Amygdala (tissue), 56 donors: ENCODE measurements at regions not wholly inside any gene's neighbourhood (a gene's known extent, or its start where the extent isn't known, plus 50 kb on each side); places are given as distances from the start of the nearest gene placed in this dataset.

Experiments used
- DNase-seq, 56 donors: peaks; one replicate each; lab custom pipeline; 2025; lab: John Stamatoyannopoulos, UW

DNA sequence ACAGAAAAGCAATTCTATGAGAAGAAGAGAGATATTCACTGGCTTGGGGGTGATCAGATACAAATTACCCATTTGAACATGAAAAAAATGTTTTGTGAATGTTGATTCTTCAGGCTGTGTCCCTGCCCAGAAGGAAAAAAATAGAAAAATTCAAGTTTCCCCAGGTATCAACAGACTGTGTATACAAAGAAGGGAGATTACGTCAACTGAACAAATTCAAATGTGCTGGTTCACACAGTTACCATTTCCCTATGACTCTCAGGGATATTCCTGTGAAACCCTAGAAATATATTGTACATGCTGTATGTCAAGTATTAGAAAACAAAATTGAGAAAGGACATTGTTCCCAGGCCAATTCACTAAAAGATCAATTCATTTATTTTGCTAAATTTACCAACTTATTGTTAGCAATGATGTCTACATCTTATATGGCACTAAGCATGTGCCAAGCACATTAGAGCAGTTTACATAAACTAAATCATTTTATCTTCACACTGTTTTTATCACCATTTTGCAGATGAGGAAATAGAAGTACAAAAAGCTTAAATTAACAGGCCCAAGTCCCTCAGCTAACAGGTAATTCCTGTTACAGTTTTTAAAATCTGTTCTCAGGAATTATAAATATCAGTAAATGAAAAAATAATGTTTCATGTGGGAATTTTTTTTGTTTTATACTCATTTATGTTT is 306.7 kb upstream of the ROBO2 start:
- no peak for DNase-seq

DNA sequence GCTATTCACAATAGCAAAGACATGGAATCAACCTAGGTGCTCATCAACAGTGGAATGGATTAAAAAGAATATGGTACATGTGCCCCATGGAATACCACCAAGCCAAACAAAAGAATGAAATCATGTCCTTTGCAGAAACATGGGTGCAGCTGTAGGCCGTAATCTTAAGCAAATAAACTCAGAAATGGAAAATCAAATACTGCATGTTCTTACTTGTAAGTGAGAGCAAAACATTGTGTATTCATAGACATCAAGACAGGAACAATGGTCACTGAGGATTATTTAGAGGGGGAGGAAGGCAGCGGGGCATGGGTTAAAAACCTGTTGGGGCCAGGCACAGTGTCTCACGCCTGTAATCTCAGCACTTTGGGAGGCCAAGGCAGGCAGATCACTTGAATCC is 304.7 kb upstream of the ROBO2 start:
- DNase-seq, result no peak

DNA sequence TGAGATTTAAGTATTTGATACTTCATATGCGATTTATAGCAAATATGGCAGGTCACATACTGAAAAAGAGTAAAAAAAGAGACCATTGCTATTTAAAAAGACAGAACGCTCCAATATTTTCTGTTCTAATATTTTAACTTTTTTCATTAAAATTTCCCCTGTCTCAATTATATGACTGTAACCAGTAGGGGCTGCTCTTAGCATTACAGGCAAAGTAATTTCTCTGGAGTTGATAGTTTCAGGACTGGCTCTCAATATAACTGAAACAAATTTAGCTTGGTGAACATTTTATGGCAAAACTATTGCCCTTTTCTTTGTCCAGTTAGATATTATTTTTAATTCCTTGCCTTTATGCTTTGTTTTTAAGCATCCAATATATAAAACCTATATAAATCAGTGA is 286.3 kb upstream of the ROBO2 start:
- DNase-seq, result no peak

GRCh38 chr3:76754247-76754646 is 285.7 kb upstream of the ROBO2 start:
- no peak for DNase-seq

DNA sequence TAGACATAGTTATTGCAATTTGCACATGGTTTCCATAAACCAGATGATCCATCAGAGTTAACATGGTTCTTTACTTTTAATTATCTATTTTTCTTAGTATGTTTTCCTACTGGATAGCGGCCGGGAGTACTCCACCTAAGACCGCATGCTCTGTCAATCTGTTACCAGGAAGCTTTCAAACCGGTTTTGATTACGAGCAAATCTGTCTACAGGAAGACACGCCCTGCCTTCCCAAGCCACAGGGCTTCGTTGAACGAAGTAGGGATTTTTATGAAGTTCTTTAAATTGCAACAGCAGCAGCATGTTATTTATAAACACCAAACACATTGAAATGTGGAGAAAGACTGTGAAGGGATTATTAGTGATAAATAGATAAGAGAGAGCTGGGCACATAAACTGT is 283.3 kb upstream of the ROBO2 start:
- DNase-seq, result no peak

DNA sequence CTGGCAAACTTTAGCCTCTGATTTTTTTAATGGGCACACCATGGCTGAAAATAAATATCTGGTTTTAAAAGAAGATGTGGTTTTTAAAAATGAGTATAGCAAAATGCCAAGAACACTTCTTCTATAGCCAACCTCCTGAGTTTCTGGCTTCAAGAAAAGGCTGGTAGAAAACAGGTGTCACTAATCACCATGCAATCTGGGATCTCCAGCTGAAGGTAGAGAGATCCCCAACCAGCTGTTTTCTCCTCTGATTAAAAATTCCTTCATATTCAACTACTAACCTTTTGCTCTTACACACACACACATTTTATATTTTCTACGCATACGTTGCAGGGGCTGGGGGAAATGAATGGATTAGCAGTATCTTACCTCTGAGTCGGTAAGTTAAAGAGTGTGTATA is 279.6 kb upstream of the ROBO2 start:
- no peak for DNase-seq

DNA sequence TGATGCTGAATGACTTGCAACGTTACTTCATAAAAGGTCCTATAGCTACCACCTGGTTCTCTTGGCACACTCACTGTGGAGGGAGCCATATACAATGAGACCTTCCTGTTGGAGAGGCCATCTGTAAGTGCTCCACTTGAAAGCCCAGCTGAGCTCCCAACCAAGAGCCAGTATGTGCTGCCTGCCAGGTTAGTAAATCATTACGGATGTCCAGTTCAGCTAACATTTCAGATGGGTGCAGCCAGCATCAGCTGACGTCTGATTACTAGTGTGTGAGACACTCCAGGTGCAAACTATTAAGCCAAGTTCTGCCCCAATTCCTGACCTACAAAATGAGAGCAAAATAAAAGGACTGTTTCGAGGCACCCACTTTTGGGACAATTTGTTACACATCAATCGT is 274.4 kb upstream of the ROBO2 start:
- DNase-seq, result no peak

- no peak for DNase-seq
Observed at GRCh38 chr3:76768912-76769311, 271.0 kb upstream of the ROBO2 start.

DNA sequence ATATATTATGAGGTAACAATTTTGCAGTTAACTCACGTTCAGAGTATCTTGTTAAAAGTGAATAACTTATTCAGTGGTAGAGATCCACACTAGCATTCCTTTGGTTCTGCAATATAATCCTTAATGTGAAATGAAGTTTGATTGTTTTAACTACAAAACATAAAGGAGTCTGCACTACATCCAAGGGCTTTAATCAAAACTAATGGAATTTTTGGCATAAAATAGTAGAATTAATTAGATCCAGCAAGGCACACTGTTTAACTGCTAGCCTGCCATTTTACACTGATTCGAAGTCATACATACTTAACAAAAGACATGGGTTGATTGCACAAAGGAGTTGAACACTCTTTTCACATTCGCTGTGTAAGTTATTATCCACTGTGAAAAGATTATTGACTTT is 263.0 kb upstream of the ROBO2 start:
- DNase-seq, result no peak

DNA sequence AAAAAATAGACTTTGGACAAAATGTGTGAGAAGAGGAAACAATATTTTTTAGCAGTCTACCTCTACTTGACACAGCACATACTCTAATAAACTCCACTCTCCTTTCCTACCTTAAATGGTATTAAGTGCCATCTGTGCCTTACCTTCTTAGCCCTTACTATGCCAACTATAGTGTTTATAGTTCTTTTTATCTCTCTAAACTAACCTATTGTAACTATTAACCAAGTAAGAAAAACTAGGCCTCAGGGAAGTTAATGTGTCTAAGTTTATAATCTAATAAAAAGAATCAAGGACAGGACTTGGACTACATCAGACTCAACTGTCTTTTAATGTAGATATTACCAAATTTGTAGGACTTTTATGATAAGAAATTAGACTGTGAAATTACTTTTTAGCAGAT is 251.7 kb upstream of the ROBO2 start:
- DNase-seq, result no peak

GRCh38 chr3:76789237-76789636 is 250.7 kb upstream of the ROBO2 start:
- no peak for DNase-seq

DNA sequence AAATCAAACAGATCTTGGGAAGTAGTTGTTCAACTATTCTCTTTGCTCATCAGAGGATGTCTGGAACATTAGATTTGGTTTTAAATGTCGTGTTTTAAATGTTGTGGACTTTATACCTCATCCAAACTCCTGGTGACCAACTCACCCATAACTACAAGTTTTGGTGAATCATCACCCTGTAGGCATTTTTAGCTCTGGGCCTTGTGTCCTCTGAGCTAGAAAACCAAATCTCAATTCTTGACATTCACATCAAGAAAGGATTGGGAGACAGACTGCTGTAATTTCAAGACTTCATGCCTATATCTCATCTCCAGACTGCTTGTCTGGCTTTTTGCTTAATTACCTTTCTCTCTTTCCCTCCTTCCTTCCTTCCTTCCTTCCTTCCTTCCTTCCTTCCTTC is 228.5 kb upstream of the ROBO2 start:
- no peak for DNase-seq

- DNase-seq, result no peak
Observed at GRCh38 chr3:76812649-76813242, 227.2 kb upstream of the ROBO2 start.

- DNase-seq, result no peak
Observed at GRCh38 chr3:76815561-76815960, 224.3 kb upstream of the ROBO2 start.

GRCh38 chr3:76820481-76820880 is 219.4 kb upstream of the ROBO2 start:
- no peak for DNase-seq

GRCh38 chr3:76824658-76825240 is 215.2 kb upstream of the ROBO2 start:
- DNase-seq, result no peak

GRCh38 chr3:76826861-76827260 is 213.0 kb upstream of the ROBO2 start:
- no peak for DNase-seq

GRCh38 chr3:76827701-76828226 is 212.1 kb upstream of the ROBO2 start:
- DNase-seq, result no peak

GRCh38 chr3:76834657-76835056 is 205.2 kb upstream of the ROBO2 start:
- DNase-seq, result no peak

GRCh38 chr3:76841747-76842146 is 198.2 kb upstream of the ROBO2 start:
- no peak for DNase-seq

- DNase-seq, result no peak
Observed at GRCh38 chr3:76842216-76842615, 197.7 kb upstream of the ROBO2 start.

DNA sequence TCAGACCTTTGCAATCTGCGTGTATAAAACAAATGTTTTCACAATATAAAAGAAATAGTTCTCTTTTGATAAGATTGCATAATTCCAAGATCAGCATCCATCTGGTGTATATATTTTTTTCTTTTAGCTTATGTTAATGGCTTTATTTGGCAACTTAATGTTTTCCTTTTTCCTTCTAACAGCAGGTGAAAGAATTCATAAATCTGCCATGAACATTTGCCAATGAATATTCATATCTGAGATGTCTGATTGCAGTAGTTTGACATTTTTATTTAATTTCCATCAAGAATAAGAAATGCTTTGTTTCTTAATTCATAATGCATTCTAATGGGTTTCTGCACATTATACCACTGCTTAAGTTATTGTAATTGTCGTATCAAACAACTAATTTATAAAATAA is 184.4 kb upstream of the ROBO2 start:
- no peak for DNase-seq
